H9 (cell line): ENCODE measurements at regions not wholly inside any gene's neighbourhood (a gene's known extent, or its start where the extent isn't known, plus 50 kb on each side); places are given as distances from the start of the nearest gene placed in this dataset.

Experiments
- DNase-seq: peaks from one replicate; pipeline ENCODE4 v3.0.0-alpha.2; 2017
- H2AFZ ChIP-seq: one replicate; pipeline ENCODE4 v1.6.1; 2013; ENCODE audit warnings: mild to moderate bottlenecking, low read length, control low read depth, moderate library complexity
- H2AK5ac ChIP-seq: 2 replicates; pipeline ENCODE4 v1.6.1; 2013; ENCODE audit warnings: low read length, control low read depth, mixed read lengths; ENCODE audit not compliant: insufficient read length
- H2BK120ac ChIP-seq: one replicate; pipeline ENCODE4 v1.6.1; 2013; ENCODE audit warnings: low read depth, mild to moderate bottlenecking, low read length, control low read depth, inconsistent platforms; ENCODE audit not compliant: poor library complexity, severe bottlenecking
- H2BK12ac ChIP-seq: 2 replicates; pipeline ENCODE4 v1.6.1; 2013; ENCODE audit warnings: low read length, control low read depth, mixed read lengths, low read depth; ENCODE audit not compliant: insufficient read length
- H2BK15ac ChIP-seq: 2 replicates; pipeline ENCODE4 v1.6.1; 2013; ENCODE audit warnings: low read depth, low read length, control low read depth
- H2BK20ac ChIP-seq: one replicate; pipeline ENCODE4 v1.6.1; 2013; ENCODE audit warnings: low read depth, mild to moderate bottlenecking, low read length, control low read depth, inconsistent platforms; ENCODE audit not compliant: poor library complexity, severe bottlenecking
- H2BK5ac ChIP-seq: 2 replicates; pipeline ENCODE4 v1.6.1; 2013; ENCODE audit warnings: low read length, control low read depth, mixed read lengths; ENCODE audit not compliant: insufficient read length
- H3K14ac ChIP-seq: 2 replicates; pipeline ENCODE4 v1.6.1; 2013; ENCODE audit warnings: low read length, control low read depth; ENCODE audit not compliant: insufficient read depth
- H3K18ac ChIP-seq: 2 replicates; pipeline ENCODE4 v1.6.1; 2013; ENCODE audit warnings: low read depth, mild to moderate bottlenecking, mixed read lengths, low read length, control low read depth; ENCODE audit not compliant: insufficient read length
- H3K23ac ChIP-seq: 2 replicates; pipeline ENCODE4 v1.6.1; 2013; ENCODE audit warnings: low read length, control low read depth, mixed read lengths, low read depth; ENCODE audit not compliant: insufficient read length
- H3K23me2 ChIP-seq: 2 replicates; pipeline ENCODE4 v1.6.1; 2013; ENCODE audit warnings: low read depth, mild to moderate bottlenecking, mixed read lengths, low read length, control low read depth; ENCODE audit not compliant: insufficient read length, poor library complexity, severe bottlenecking
- H3K27ac ChIP-seq: 2 replicates; pipeline ENCODE4 v1.5.1; 2013; ENCODE audit warnings: low read length, control low read depth, mixed read lengths, low read depth; ENCODE audit not compliant: insufficient read length
- H3K27me3 ChIP-seq: 2 replicates; pipeline ENCODE4 v1.6.1; 2013; ENCODE audit warnings: low read length, control low read depth, inconsistent platforms; ENCODE audit not compliant: insufficient read depth
- H3K4ac ChIP-seq: 2 replicates; pipeline ENCODE4 v1.6.1; 2013; ENCODE audit warnings: low read depth, mild to moderate bottlenecking, control low read depth, inconsistent platforms, low read length, moderate library complexity
- H3K4me1 ChIP-seq: 2 replicates; pipeline ENCODE4 v1.6.1; 2013; ENCODE audit warnings: low read length, control low read depth, inconsistent platforms; ENCODE audit not compliant: insufficient read depth
- H3K4me2 ChIP-seq: 2 replicates; pipeline ENCODE4 v1.6.1; 2013; ENCODE audit warnings: low read length, control low read depth, mixed read lengths; ENCODE audit not compliant: insufficient read length, insufficient read depth
- H3K56ac ChIP-seq: 2 replicates; pipeline ENCODE4 v1.6.1; 2013; ENCODE audit warnings: low read depth, mild to moderate bottlenecking, mixed read lengths, low read length, control low read depth; ENCODE audit not compliant: insufficient read length
- H3K79me1 ChIP-seq: 2 replicates; pipeline ENCODE4 v1.6.1; 2013; ENCODE audit warnings: low read depth, mild to moderate bottlenecking, moderate library complexity, low read length, control low read depth, inconsistent platforms; ENCODE audit not compliant: insufficient read depth, poor library complexity, severe bottlenecking
- H3K79me2 ChIP-seq: 2 replicates; pipeline ENCODE4 v1.6.1; 2013; ENCODE audit warnings: low read length, control low read depth, inconsistent platforms; ENCODE audit not compliant: insufficient read depth
- H3K9ac ChIP-seq: 2 replicates; pipeline ENCODE4 v1.6.1; 2013; ENCODE audit warnings: low read length, control low read depth, mixed read lengths; ENCODE audit not compliant: insufficient read length; ENCODE audit errors: extremely low read depth
- H3K9me3 ChIP-seq: one replicate; pipeline ENCODE4 v1.6.1; 2013; ENCODE audit warnings: low read depth, low read length, inconsistent platforms; ENCODE audit not compliant: control insufficient read depth
- H3T11ph ChIP-seq: one replicate; pipeline ENCODE4 v1.6.1; 2013; ENCODE audit warnings: mild to moderate bottlenecking, low read length, control low read depth, inconsistent platforms
- H4K20me1 ChIP-seq: one replicate; pipeline ENCODE4 v1.6.1; 2013; ENCODE audit not compliant: control insufficient read depth, insufficient read length, insufficient read depth
- H4K5ac ChIP-seq: 2 replicates; pipeline ENCODE4 v1.6.1; 2013; ENCODE audit warnings: low read depth, mild to moderate bottlenecking, mixed read lengths, low read length, control low read depth; ENCODE audit not compliant: insufficient read length
- H4K8ac ChIP-seq: replicated peaks from 2 replicates; pipeline ENCODE4 v1.6.1; 2013; ENCODE audit warnings: low read length, control low read depth, mixed read lengths, low read depth; ENCODE audit not compliant: insufficient read length
- H4K91ac ChIP-seq: 2 replicates; pipeline ENCODE4 v1.6.1; 2013; ENCODE audit warnings: low read depth, mild to moderate bottlenecking, moderate library complexity, mixed read lengths, low read length, control low read depth; ENCODE audit not compliant: insufficient read length
- H3K27ac Mint-ChIP-seq, 3 experiments: 2 replicates in 2 of 3; 3 replicates in 1 of 3; pipeline ENCODE4 v1.8.0; 2020 to 2021; ENCODE audit warnings: mixed read lengths in 3 of 3, mild to moderate bottlenecking in 1 of 3, moderate library complexity in 1 of 3
- H3K27me3 Mint-ChIP-seq: 2 replicates; pipeline ENCODE4 v1.8.0; 2021; ENCODE audit warnings: low read depth, mild to moderate bottlenecking, moderate library complexity, mixed read lengths
- H3K36me3 Mint-ChIP-seq, 3 experiments: 2 replicates in 2 of 3; 3 replicates in 1 of 3; pipeline ENCODE4 v1.8.0; 2020 to 2021; ENCODE audit warnings: low read depth in 3 of 3, mixed read lengths in 3 of 3; ENCODE audit not compliant: insufficient read depth in 1 of 3
- H3K4me1 Mint-ChIP-seq, 2 experiments: 2 replicates each; pipeline ENCODE4 v1.8.0; 2020; ENCODE audit warnings: mixed read lengths in 2 of 2
- H3K4me3 Mint-ChIP-seq, 2 experiments: 2 replicates in 1 of 2; 3 replicates in 1 of 2; pipeline ENCODE4 v1.8.0; 2020 to 2021; ENCODE audit warnings: mild to moderate bottlenecking in 2 of 2, mixed read lengths in 2 of 2, moderate library complexity in 1 of 2
- H3K9me3 Mint-ChIP-seq, 2 experiments: 2 replicates in 1 of 2; 3 replicates in 1 of 2; pipeline ENCODE4 v1.8.0; 2020; ENCODE audit warnings: mild to moderate bottlenecking in 2 of 2, mixed read lengths in 2 of 2, moderate library complexity in 1 of 2
- WGBS: extraction: QIAGEN DNeasy Blood & Tissue Kit; methylation state at CpG from one replicate; pipeline ENCODE4 v1.1.7; 2013; ENCODE audit warnings: missing lambda C conversion rate, low lambda C conversion rate, mixed read lengths; ENCODE audit not compliant: insufficient read length; ENCODE audit errors: extremely low coverage; 5-methylcytosine and 5-hydroxymethylcytosine counted together
- TF ChIP-seq, protein P1 (sequence below): fragments of 200-600 bp; sonication (generic); conservative IDR thresholded peaks from 3 replicates; pipeline ENCODE4 v1.8.0; 2021; ENCODE audit warnings: antibody characterized with exemption, mild to moderate bottlenecking

DNA sequence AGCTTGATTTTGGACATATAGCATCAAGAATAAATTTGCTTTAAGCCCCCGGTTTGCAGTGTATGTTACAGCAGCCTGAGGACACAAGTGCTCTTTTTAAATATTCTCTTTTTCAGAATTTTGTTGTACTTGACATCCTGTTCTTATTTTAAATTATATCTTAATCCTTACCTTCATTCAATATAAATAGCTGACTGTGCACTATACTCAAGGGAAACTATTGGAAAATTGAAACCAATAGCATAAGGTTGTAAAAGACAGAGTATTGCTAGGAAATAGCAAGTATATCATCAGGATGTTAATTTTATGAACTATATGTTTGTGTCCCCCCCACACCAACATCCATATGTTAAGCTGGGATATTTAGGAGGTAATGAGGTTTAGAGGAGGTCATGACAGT lies 120.4 kb upstream of the CDH10 start:
- Histone ChIP-seq H2BK15ac (no peak overlapping the region), H3K56ac (no peak overlapping the region), H3K4ac (no peak overlapping the region), H3K4me1 (no peaks in the 10 kb centered on the region; the same call in 1 of the 2 replicates), H3K23me2 (no peaks in the 10 kb centered on the region), H2BK12ac (no peak overlapping the region), H2BK120ac (no peak overlapping the region), H3K27ac (no peak overlapping the region), H3K9ac (no peak overlapping the region), H3K79me2 (no peaks in the 10 kb centered on the region), H2BK20ac (no peak overlapping the region), H3K79me1 (no peaks in the 10 kb centered on the region), H3K23ac (no peak overlapping the region), H3K9me3 (no peaks in the 10 kb centered on the region), H2AFZ (no peak overlapping the region), H3T11ph (no peak overlapping the region), H2BK5ac (no peak overlapping the region), H3K27me3 (no peaks in the 10 kb centered on the region), H4K8ac (no peak overlapping the region), H4K91ac (no peak overlapping the region), H3K4me2 (no peak overlapping the region), H4K5ac (no peak overlapping the region), H2AK5ac (no peak overlapping the region), H3K18ac (no peak overlapping the region), H3K14ac (no peak overlapping the region), H4K20me1 (no peaks in the 10 kb centered on the region)
- peaks cover 9 to 10% of the 10 kb centered on the region in 2 experiments for H3K4me1 Mint-ChIP-seq
- peaks cover 11 to 15% of the 10 kb centered on the region in 2 experiments for H3K9me3 Mint-ChIP-seq
- no peak overlapping the region for H3K27ac Mint-ChIP-seq
- WGBS: no CpG with 5 or more reads among the region's 1 CpG
- H3K36me3 Mint-ChIP-seq: peaks cover 0 to 16% (median 10%) of the 10 kb centered on the region in 3 experiments; a peak in 6 of 7 replicates
- no peaks in the 10 kb centered on the region for H3K27me3 Mint-ChIP-seq
- no peak overlapping the region for H3K4me3 Mint-ChIP-seq
- TF ChIP-seq, protein P1, sequence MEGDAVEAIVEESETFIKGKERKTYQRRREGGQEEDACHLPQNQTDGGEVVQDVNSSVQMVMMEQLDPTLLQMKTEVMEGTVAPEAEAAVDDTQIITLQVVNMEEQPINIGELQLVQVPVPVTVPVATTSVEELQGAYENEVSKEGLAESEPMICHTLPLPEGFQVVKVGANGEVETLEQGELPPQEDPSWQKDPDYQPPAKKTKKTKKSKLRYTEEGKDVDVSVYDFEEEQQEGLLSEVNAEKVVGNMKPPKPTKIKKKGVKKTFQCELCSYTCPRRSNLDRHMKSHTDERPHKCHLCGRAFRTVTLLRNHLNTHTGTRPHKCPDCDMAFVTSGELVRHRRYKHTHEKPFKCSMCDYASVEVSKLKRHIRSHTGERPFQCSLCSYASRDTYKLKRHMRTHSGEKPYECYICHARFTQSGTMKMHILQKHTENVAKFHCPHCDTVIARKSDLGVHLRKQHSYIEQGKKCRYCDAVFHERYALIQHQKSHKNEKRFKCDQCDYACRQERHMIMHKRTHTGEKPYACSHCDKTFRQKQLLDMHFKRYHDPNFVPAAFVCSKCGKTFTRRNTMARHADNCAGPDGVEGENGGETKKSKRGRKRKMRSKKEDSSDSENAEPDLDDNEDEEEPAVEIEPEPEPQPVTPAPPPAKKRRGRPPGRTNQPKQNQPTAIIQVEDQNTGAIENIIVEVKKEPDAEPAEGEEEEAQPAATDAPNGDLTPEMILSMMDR: no peak
- DNase-seq: no peak
